Lower leg skin (tissue), 4 donors: ENCODE measurements at regions not wholly inside any gene's neighbourhood (a gene's known extent, or its start where the extent isn't known, plus 50 kb on each side); places are given as distances from the start of the nearest gene placed in this dataset.
"Not testable (repeated sequence)": the region's sequence is repeated elsewhere in the genome, so short reads cannot be mapped to it uniquely, and the experiment has no call there.

Experiments
- DNase-seq, 2 donors: peaks; one replicate each; pipeline ENCODE4 v3.0.0-alpha.2; 2019; ENCODE audit warnings: low spot score in 2 of 2
- H3K4me3 ChIP-seq: fragments of 200-600 bp; sonication (generic); 2 replicates; pipeline ENCODE4 v1.5.1; 2017; ENCODE audit warnings: mild to moderate bottlenecking, low read depth; ENCODE audit not compliant: poor library complexity, severe bottlenecking
- POLR2A ChIP-seq, 2 donors: fragments of 450-650 bp; IDR thresholded peaks; one replicate each; pipeline ENCODE4 v1.6.1; 2016 to 2017; ENCODE audit warnings: antibody characterized with exemption in 2 of 2, mild to moderate bottlenecking in 1 of 2, moderate library complexity in 1 of 2
- WGBS, 2 donors: methylation state at CpG; one replicate each; pipeline ENCODE4 v1.1.5; 2018; 5-methylcytosine and 5-hydroxymethylcytosine counted together
- intact Hi-C: fragments of 100-400 bp; cut with DNase I; formaldehyde crosslinking; loops from one replicate; pipeline ENCODE4 v1.15.0; 2023; ENCODE audit warnings: low total_unique reads
- TF ChIP-seq, protein P1 (sequence below), 3 donors: fragments of 450-650 bp; IDR thresholded peaks; one replicate each; pipeline ENCODE4 v1.5.1; 2016; ENCODE audit warnings: antibody characterized with exemption in 3 of 3, mild to moderate bottlenecking in 3 of 3, moderate library complexity in 2 of 3

DNA sequence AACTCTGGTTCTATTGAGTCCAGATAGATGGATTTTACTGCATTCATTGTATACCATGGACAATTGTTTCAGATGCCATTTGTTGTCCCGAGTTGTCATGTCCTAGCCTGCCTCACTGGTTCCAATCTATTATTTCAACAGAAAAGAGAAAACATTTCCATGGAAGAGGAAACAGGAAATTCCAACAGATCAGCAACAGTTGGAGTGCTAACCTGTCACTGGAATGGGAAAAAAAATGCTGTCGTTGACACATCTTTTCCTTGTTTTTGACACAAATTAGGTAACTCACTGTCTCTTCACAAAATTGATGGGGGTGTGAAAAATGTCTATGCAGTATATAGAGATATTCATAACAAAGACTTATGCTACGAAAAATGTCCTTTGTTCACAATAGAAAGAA is 432.0 kb upstream of the TBL1XR1 start:
- no peak for TF ChIP-seq POLR2A (IDR thresholded peaks at IDR 0.05)
- TF ChIP-seq, protein P1, sequence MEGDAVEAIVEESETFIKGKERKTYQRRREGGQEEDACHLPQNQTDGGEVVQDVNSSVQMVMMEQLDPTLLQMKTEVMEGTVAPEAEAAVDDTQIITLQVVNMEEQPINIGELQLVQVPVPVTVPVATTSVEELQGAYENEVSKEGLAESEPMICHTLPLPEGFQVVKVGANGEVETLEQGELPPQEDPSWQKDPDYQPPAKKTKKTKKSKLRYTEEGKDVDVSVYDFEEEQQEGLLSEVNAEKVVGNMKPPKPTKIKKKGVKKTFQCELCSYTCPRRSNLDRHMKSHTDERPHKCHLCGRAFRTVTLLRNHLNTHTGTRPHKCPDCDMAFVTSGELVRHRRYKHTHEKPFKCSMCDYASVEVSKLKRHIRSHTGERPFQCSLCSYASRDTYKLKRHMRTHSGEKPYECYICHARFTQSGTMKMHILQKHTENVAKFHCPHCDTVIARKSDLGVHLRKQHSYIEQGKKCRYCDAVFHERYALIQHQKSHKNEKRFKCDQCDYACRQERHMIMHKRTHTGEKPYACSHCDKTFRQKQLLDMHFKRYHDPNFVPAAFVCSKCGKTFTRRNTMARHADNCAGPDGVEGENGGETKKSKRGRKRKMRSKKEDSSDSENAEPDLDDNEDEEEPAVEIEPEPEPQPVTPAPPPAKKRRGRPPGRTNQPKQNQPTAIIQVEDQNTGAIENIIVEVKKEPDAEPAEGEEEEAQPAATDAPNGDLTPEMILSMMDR (IDR thresholded peaks at IDR 0.05) = no peak
- no peak overlapping the region for H3K4me3 ChIP-seq
- no peak for DNase-seq
- intact Hi-C loops = no loop called here
- WGBS, 2 donors = 58 to 60% methylated on average over 3 of the region's 3 CpGs

DNA sequence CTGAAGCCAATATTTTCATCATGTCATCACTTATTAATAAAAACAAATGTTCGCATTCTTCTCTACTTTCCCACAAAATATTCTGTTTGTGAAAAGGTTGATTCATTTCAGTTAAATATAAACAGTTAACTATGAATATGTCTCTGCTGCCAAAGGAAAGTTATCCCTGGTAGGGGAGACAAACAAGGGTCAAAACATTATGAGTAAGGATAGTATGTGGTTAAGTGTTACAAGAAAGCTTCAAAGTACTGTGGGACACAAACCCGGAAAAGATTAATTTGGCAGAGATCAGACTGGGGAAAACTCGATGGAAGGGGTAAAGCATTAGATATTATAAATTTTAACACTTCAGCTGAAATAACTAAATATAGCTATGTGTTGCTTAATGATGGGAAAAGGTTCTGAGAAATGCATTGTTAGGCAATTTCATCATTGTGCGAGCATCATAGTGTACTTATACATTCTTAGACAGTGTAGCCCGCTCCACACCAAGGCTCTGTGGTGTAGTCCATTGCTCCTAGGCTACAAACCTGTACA is 436.5 kb upstream of the TBL1XR1 start:
- no peak overlapping the region for H3K4me3 ChIP-seq
- WGBS, 2 donors = 59 to 62% methylated on average over 5 of the region's 5 CpGs
- TF ChIP-seq, protein P1 (IDR thresholded peaks at IDR 0.05) = no peak
- no peak for TF ChIP-seq POLR2A (IDR thresholded peaks at IDR 0.05)
- intact Hi-C loops = no loop called here
- DNase-seq = no peak

DNA sequence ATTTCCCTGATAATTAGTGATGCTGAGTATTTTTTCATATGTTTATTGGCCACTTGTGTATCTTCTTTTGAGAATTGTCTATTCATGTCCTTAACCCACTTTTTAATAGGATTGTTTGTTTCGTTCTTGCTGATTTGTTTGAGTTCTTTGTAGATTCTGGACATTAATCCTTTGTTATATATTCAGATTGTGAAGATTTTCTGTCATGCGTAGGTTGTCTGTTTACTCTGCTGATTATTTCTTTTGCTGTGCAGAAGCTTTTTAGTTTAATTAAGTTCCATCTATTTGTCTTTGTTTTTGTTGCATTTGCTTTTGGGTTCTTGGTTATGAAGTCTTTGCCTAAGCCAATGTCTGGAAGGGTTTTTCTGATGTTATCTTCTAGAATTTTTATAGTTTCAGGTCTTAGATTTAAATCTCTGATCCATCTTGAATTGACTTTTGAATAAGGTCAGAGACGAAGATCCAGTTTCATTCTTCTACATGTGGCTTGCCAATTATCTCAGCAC is 438.4 kb upstream of the TBL1XR1 start:
- 84 to 94% methylated on average over 3 of the region's 3 CpGs for WGBS, 2 donors
- DNase-seq, intact Hi-C loops, H3K4me3 ChIP-seq: not testable (repeated sequence)

DNA sequence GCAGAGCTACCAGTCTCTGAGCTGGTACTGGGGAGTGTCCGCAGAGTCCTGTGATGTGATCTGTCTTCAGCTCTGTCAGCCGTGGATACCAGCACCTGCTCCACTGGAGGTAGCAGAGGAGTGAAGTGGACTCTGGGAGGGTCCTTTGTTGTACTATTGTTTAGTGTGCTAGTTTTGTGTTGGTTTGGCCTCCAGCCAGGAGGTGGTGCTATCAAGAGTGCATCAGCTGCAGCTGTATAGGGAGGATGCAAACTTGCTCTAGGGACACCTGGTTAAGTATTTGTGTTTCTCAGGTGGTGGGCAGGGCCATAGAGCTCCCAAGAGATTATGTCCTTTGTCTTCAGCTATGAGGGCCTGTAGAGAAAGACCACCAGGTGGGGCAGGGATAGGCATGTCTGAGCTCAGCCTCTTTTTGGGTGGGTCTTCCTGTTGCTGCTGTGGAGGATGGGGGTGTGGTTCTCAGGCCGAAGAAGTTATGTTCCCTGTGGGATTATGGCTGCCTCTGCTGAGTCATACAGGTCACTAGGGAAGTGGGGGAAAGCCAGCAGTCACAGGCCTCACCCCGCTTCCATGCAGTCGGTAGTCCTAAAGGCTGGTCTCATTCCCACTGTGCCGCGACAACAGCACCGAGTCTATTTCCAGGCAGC is 443.2 kb upstream of the TBL1XR1 start:
- WGBS, 2 donors = 69 to 73% methylated on average over 8 of the region's 8 CpGs
- intact Hi-C loops = no loop called here
- H3K4me3 ChIP-seq = no peak overlapping the region
- TF ChIP-seq, protein P1 (IDR thresholded peaks at IDR 0.05) = no peak
- no peak for DNase-seq

DNA sequence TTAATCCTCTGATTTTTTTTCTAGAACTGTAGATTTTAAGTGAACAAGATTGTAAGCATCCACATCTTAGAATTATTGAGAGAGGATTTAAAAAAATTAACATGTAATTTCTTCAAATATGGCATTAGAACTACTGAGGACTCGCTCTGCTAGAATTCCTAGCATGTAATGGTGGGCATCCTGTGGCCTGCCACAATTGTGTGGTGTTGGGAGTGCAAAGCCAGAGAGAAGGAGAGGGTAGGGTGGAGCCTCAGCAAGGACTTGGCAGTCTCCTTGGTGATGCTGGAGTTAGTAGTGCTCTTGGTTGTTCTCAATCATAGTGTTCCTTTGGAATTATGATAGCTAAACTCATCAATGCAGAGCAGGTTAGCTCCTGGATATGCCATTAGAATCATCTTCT is 443.9 kb upstream of the TBL1XR1 start:
- intact Hi-C loops = no loop called here
- TF ChIP-seq, protein P1 (IDR thresholded peaks at IDR 0.05) = no peak
- no peak for TF ChIP-seq POLR2A (IDR thresholded peaks at IDR 0.05)
- 97 to 100% methylated on average over 1 of the region's 1 CpG for WGBS, 2 donors
- no peak for DNase-seq
- H3K4me3 ChIP-seq = no peak overlapping the region

DNA sequence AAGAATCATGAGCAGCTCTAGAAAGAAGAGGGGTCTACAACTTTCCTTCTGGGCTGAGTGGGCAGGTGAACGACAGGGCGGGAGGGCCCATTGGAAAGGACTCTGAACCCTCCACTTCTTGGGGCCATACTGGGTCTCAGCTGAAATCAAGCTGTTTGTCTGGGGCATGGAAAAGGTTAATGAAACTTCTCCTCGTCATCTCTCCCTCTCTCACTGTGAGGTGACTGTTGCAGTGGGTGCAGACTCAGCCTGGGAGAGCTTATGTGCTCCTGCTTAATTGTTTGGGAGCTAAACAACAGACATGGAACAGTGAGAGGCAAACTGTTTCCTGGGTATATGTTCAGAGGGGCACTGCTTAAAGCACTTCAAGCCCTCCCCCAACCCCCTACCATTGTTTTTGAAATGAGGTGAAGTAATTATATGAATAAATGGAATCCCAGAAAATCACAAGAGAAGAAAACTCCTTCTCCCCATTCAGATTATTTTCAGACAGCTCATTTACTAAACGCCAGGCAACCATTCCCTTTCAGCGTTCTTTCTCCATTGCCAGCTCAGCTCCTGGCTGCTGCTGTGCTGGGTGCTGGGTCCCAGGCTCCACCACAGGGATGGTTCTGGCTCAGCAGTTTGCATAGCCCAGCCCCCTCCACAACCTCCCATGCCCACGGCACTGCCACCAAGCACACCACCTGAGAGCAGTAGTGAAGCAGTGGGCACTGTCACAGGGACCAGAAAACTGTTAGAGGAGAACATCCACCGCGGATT is 444.9 kb upstream of the TBL1XR1 start:
- no peak for DNase-seq
- 74 to 75% methylated on average over 8 of the region's 8 CpGs for WGBS, 2 donors
- TF ChIP-seq POLR2A (IDR thresholded peaks at IDR 0.05) = no peak
- TF ChIP-seq, protein P1 (IDR thresholded peaks at IDR 0.05) = no peak
- intact Hi-C loops = no loop called here
- no peak overlapping the region for H3K4me3 ChIP-seq
